HepG2 (cell line): ENCODE measurements at regions not wholly inside any gene's neighbourhood (a gene's known extent, or its start where the extent isn't known, plus 50 kb on each side); places are given as distances from the start of the nearest gene placed in this dataset.

Source experiments
- ATAC-seq: fragments of 200-7000 bp; cut with Tn5 transposase; 3 replicates; pipeline ENCODE4 v1.9.1; 2020; ENCODE audit warnings: mild to moderate bottlenecking, moderate library complexity
- BruUV-seq: library from RNA; stranded (reverse); fragments of 400-500 nt; replicated peaks from 2 replicates; lab custom pipeline; 2021; lab: Mats Ljungman, UMichigan
- CTCF ChIA-PET: fragments of 300-600 bp; formaldehyde crosslinking; extraction: SDS; loops from one replicate; lab custom pipeline; 2021; ENCODE audit warnings: low total read pairs, inconsistent platforms, low intra/inter-chr PET ratio; lab: Yijun Ruan, JAX
- POLR2A ChIA-PET: fragments of 350-600 bp; sonication (Branson Sonifier 250); formaldehyde crosslinking; loops from one replicate; lab custom pipeline; 2020; ENCODE audit warnings: antibody characterized with exemption, inconsistent platforms; lab: Yijun Ruan, JAX
- DNase-seq: peaks from one replicate; pipeline ENCODE4 v3.0.0-alpha.2; 2015; ENCODE audit warnings: low spot score
- FAIRE-seq: peaks from 3 replicates; lab custom pipeline; 2011; peaks lifted over from hg19 to GRCh38; lab: Jason Lieb, UNC
- H2AFZ ChIP-seq: one replicate; pipeline ENCODE4 v1.6.1; 2011; ENCODE audit warnings: low read length, inconsistent platforms
- H3K27ac ChIP-seq: fragments of 300-600 bp; 3 replicates; pipeline ENCODE4 v1.8.0; 2011; ENCODE audit warnings: mixed run types, mild to moderate bottlenecking, mixed read lengths, low read length, inconsistent platforms; ENCODE audit not compliant: insufficient read depth; ENCODE audit errors: extremely low read length
- H3K27me3 ChIP-seq, 2 experiments: fragments of 200-600 bp in 1 of 2; 2 replicates in 1 of 2; 3 replicates in 1 of 2; pipeline versions ENCODE4 v1.6.0 to v1.8.0; 2011; ENCODE audit warnings: low read length in 2 of 2, mild to moderate bottlenecking in 2 of 2, moderate library complexity in 2 of 2, inconsistent platforms in 1 of 2; ENCODE audit not compliant: insufficient read depth in 2 of 2, control insufficient read depth in 1 of 2
- H3K36me3 ChIP-seq, 2 experiments: fragments of 200-600 bp in 1 of 2; replicated peaks in 1 of 2; 2 replicates in 1 of 2; 3 replicates in 1 of 2; pipeline versions ENCODE4 v1.5.1 to v1.8.0; 2011; ENCODE audit warnings: low read length in 2 of 2, inconsistent platforms in 1 of 2; ENCODE audit not compliant: insufficient read depth in 2 of 2, control insufficient read depth in 1 of 2
- H3K4me1 ChIP-seq: 2 replicates; pipeline ENCODE4 v1.5.1; 2012; ENCODE audit warnings: low read length, inconsistent platforms; ENCODE audit not compliant: insufficient read depth
- H3K4me2 ChIP-seq: 2 replicates; pipeline ENCODE4 v1.6.0; 2011; ENCODE audit warnings: low read depth, low read length, inconsistent platforms
- H3K4me3 ChIP-seq, 3 experiments: fragments of 200-600 bp in 1 of 3; sonication (generic), shearing (Covaris generic) in 1 of 3; replicated peaks in 1 of 3; 2 replicates each; pipeline ENCODE4 v1.5.1; 2011 to 2016; ENCODE audit warnings: low read length in 3 of 3, inconsistent platforms in 2 of 3, low read depth in 2 of 3, mild to moderate bottlenecking in 2 of 3, control low read depth in 1 of 3, mixed read lengths in 1 of 3; ENCODE audit not compliant: insufficient read depth in 1 of 3
- H3K79me2 ChIP-seq: one replicate; pipeline ENCODE4 v1.6.1; 2011; ENCODE audit warnings: low read length, inconsistent platforms; ENCODE audit not compliant: insufficient read depth
- H3K9ac ChIP-seq: 2 replicates; pipeline ENCODE4 v1.6.0; 2011; ENCODE audit warnings: mild to moderate bottlenecking, low read depth, low read length, inconsistent platforms; ENCODE audit not compliant: insufficient read depth
- H3K9me3 ChIP-seq: 2 replicates; pipeline ENCODE4 v1.5.1; 2012; ENCODE audit warnings: mild to moderate bottlenecking, low read length
- H4K20me1 ChIP-seq: 2 replicates; pipeline ENCODE4 v1.6.0; 2011; ENCODE audit warnings: inconsistent platforms, mild to moderate bottlenecking, low read length, moderate library complexity; ENCODE audit not compliant: insufficient read depth
- ADNP ChIP-seq: sonication (generic); formaldehyde crosslinking; IDR thresholded peaks from 2 replicates; pipeline ENCODE4 v1.4.0; 2020; ENCODE audit warnings: missing genetic modification reagents
- ATF1 ChIP-seq: IDR thresholded peaks from 2 replicates; pipeline ENCODE4 v1.6.1; 2016; ENCODE audit warnings: mild to moderate bottlenecking, control low read depth
- DNMT3B ChIP-seq: conservative IDR thresholded peaks from 2 replicates; pipeline ENCODE4 v1.6.1; 2016; ENCODE audit warnings: missing biosample characterization, control low read depth
- HNF4A ChIP-seq: sonication (generic); formaldehyde crosslinking; IDR thresholded peaks from 2 replicates; pipeline ENCODE4 v1.4.0; 2020; ENCODE audit warnings: missing genetic modification reagents
- HNRNPL ChIP-seq: fragments of 200-400 bp; formaldehyde crosslinking; IDR thresholded peaks from 2 replicates; pipeline ENCODE4 v1.6.1; 2017; ENCODE audit warnings: mild to moderate bottlenecking, low read depth, low read length
- MED1 ChIP-seq: sonication (generic); formaldehyde crosslinking; IDR thresholded peaks from 2 replicates; pipeline ENCODE4 v1.4.0; 2020; ENCODE audit warnings: missing genetic modification reagents
- PHF20 ChIP-seq: sonication (generic); formaldehyde crosslinking; IDR thresholded peaks from 2 replicates; pipeline ENCODE4 v1.5.0; 2020; ENCODE audit warnings: mild to moderate bottlenecking, missing genetic modification reagents
- THAP9 ChIP-seq: sonication (generic); formaldehyde crosslinking; IDR thresholded peaks from 2 replicates; pipeline ENCODE4; 2020; ENCODE audit warnings: missing genetic modification reagents, mild to moderate bottlenecking, borderline replicate concordance
- ZBTB20 ChIP-seq: sonication (generic); formaldehyde crosslinking; IDR thresholded peaks from 2 replicates; pipeline ENCODE4 v1.8.1; 2023; ENCODE audit warnings: missing genetic modification reagents, low read depth, mild to moderate bottlenecking, borderline replicate concordance
- ZBTB44 ChIP-seq: sonication (generic); formaldehyde crosslinking; IDR thresholded peaks from 2 replicates; pipeline ENCODE4 v1.4.0; 2020; ENCODE audit warnings: missing genetic modification reagents
- in situ Hi-C: cut with HindIII; loops from 2 replicates; pipeline ENCODE4 v1.10.0; 2017; ENCODE audit warnings: low pct_unique_long_range_greater_than_20kb; ENCODE audit not compliant: extremely low pct_ligation_motif_present
- intact Hi-C: fragments of 100-400 bp; cut with micrococcal nuclease; formaldehyde crosslinking; loops from one replicate; pipeline ENCODE4 v1.10.0; 2022; ENCODE audit not compliant: unreplicated experiment

GRCh38 chr4:163688856-163689255 is 194.4 kb downstream of the TMA16 start:
- in situ Hi-C loops: loop anchor here (25.0 kb wide), 1 partner anchor 323 kb away; no protein-coding TSS in a partner anchor
- Histone ChIP-seq H3K79me2 (no peaks in the 10 kb centered on the region), H2AFZ (no peak overlapping the region), H3K9ac (no peak overlapping the region), H4K20me1 (no peaks in the 10 kb centered on the region), H3K36me3 (no peaks in the 10 kb centered on the region), H3K4me3 (no peak overlapping the region), H3K9me3 (no peaks in the 10 kb centered on the region), H3K27me3 (no peaks in the 10 kb centered on the region), H3K4me1 (no peaks in the 10 kb centered on the region), H3K27ac (no peak overlapping the region), H3K4me2 (no peak overlapping the region)
- intact Hi-C loops: loop anchor here (10.0 kb wide), 1 partner anchor 1046 kb away; no protein-coding TSS in a partner anchor
- no peak for ATAC-seq
- TF ChIP-seq ADNP (no peak), HNRNPL (no peak), THAP9 (CRISPR knock-in tag) (no peak), HNF4A (CRISPR knock-in tag) (no peak), ATF1 (CRISPR knock-in tag) (no peak), DNMT3B (CRISPR knock-in tag) (no peak), ZBTB20 (no peak), ZBTB44 (CRISPR knock-in tag) (no peak), PHF20 (no peak), MED1 (no peak)
- DNase-seq: no peak
- FAIRE-seq: no peak
- ChIA-PET POLR2A (no interaction called here), CTCF (no interaction called here)
- BruUV-seq: no TSS peak
